Chondrocyte (in vitro differentiated cells): ENCODE measurements at regions not wholly inside any gene's neighbourhood (a gene's known extent, or its start where the extent isn't known, plus 50 kb on each side); places are given as distances from the start of the nearest gene placed in this dataset.

Source experiments
- DNase-seq: peaks from one replicate; pipeline ENCODE4 v3.0.0; 2021; ENCODE audit warnings: mixed read lengths, low spot score
- H3K27ac Mint-ChIP-seq: one replicate; pipeline ENCODE4 v1.8.0; 2021; ENCODE audit warnings: mild to moderate bottlenecking, moderate library complexity, mixed read lengths; ENCODE audit not compliant: unreplicated experiment
- H3K27me3 Mint-ChIP-seq: 2 replicates; pipeline ENCODE4 v1.8.0; 2021; ENCODE audit warnings: low read depth, mixed read lengths
- H3K36me3 Mint-ChIP-seq: 2 replicates; pipeline ENCODE4 v1.8.0; 2021; ENCODE audit warnings: low read depth, mixed read lengths
- H3K4me1 Mint-ChIP-seq: 2 replicates; pipeline ENCODE4 v1.8.0; 2021; ENCODE audit warnings: low read depth, mild to moderate bottlenecking, mixed read lengths
- H3K4me3 Mint-ChIP-seq: one replicate; pipeline ENCODE4 v1.8.0; 2021; ENCODE audit warnings: mild to moderate bottlenecking, moderate library complexity, mixed read lengths; ENCODE audit not compliant: unreplicated experiment
- H3K9me3 Mint-ChIP-seq: 2 replicates; pipeline ENCODE4 v1.8.0; 2021; ENCODE audit warnings: low read depth, mixed read lengths
- TF ChIP-seq, protein P1 (sequence below): fragments of 200-600 bp; sonication (generic); IDR thresholded peaks from 2 replicates; pipeline ENCODE4 v1.5.0; 2021; ENCODE audit warnings: antibody characterized with exemption, mild to moderate bottlenecking, moderate library complexity

GRCh38 chr17:54270499-54270898 lies 447.8 kb downstream of the KIF2B start:
- H3K27ac Mint-ChIP-seq = no peak overlapping the region
- H3K9me3 Mint-ChIP-seq = peaks cover 17% of the 10 kb centered on the region
- H3K36me3 Mint-ChIP-seq = no peaks in the 10 kb centered on the region
- no peaks in the 10 kb centered on the region for H3K4me1 Mint-ChIP-seq
- no peaks in the 10 kb centered on the region for H3K27me3 Mint-ChIP-seq
- no peak overlapping the region for H3K4me3 Mint-ChIP-seq
- no peak for DNase-seq
- TF ChIP-seq, protein P1, sequence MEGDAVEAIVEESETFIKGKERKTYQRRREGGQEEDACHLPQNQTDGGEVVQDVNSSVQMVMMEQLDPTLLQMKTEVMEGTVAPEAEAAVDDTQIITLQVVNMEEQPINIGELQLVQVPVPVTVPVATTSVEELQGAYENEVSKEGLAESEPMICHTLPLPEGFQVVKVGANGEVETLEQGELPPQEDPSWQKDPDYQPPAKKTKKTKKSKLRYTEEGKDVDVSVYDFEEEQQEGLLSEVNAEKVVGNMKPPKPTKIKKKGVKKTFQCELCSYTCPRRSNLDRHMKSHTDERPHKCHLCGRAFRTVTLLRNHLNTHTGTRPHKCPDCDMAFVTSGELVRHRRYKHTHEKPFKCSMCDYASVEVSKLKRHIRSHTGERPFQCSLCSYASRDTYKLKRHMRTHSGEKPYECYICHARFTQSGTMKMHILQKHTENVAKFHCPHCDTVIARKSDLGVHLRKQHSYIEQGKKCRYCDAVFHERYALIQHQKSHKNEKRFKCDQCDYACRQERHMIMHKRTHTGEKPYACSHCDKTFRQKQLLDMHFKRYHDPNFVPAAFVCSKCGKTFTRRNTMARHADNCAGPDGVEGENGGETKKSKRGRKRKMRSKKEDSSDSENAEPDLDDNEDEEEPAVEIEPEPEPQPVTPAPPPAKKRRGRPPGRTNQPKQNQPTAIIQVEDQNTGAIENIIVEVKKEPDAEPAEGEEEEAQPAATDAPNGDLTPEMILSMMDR = no peak

DNA sequence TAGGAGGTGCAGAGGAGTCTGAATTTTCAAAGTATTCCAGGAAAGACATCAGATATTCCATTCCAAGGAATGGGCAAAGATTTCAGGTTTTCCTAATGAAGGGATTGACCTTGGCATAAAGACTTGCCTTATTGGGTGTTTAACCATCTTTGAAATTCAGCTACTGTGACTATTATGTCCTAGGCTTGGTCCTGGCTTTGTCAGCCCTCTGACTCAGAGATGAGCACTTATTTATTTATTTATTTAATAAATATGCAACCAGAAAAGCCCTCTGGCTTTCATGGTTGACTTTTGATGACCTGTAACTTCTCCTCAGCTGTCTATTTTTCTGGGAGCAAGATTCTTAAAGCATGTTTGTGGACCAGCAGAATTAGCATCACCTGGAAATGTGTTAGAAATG lies 455.1 kb downstream of the KIF2B start:
- H3K36me3 Mint-ChIP-seq = no peaks in the 10 kb centered on the region
- H3K27me3 Mint-ChIP-seq = no peaks in the 10 kb centered on the region
- peaks cover 17% of the 10 kb centered on the region for H3K9me3 Mint-ChIP-seq
- no peak overlapping the region for H3K4me3 Mint-ChIP-seq
- no peak overlapping the region for H3K27ac Mint-ChIP-seq
- no peak for DNase-seq
- no peaks in the 10 kb centered on the region for H3K4me1 Mint-ChIP-seq
- TF ChIP-seq, protein P1 = no peak

DNA sequence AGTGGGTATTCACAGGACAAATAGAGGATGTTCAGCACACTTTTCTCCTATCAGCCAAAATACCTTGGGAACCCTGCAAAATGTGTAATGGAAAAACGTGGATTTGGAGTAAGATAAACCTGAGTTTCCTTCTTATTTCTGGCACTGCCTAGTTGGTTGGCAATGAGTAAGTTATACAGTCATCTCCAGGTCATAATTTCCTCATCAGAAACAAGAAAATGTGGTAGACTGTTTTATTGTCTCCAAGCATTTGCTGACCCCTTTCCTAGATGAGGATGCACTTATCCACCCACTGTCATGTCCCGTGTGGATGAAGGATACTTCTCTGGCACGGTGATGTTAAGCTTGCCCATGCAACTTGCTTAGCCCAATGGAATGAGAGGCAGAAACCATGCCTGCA lies 458.0 kb downstream of the KIF2B start:
- Mint-ChIP-seq H3K9me3 (peaks cover 20% of the 10 kb centered on the region), H3K4me3 (no peak overlapping the region), H3K4me1 (no peaks in the 10 kb centered on the region), H3K27me3 (no peaks in the 10 kb centered on the region), H3K36me3 (no peaks in the 10 kb centered on the region), H3K27ac (no peak overlapping the region)
- TF ChIP-seq, protein P1 = no peak
- no peak for DNase-seq

- Mint-ChIP-seq H3K9me3 (peaks cover 16% of the 10 kb centered on the region), H3K27me3 (no peaks in the 10 kb centered on the region), H3K4me1 (no peaks in the 10 kb centered on the region), H3K27ac (no peak overlapping the region), H3K36me3 (no peaks in the 10 kb centered on the region), H3K4me3 (no peak overlapping the region)
- TF ChIP-seq, protein P1 = no peak
- no peak for DNase-seq
Measured at GRCh38 chr17:54282886-54283285, 460.2 kb downstream of the KIF2B start.

GRCh38 chr17:54307351-54307750 lies 484.6 kb downstream of the KIF2B start:
- Mint-ChIP-seq H3K9me3 (peaks cover 7% of the 10 kb centered on the region), H3K4me1 (no peaks in the 10 kb centered on the region), H3K27me3 (no peaks in the 10 kb centered on the region), H3K27ac (no peak overlapping the region), H3K36me3 (no peaks in the 10 kb centered on the region), H3K4me3 (no peak overlapping the region)
- TF ChIP-seq, protein P1 = no peak
- no peak for DNase-seq
